CD4-positive, alpha-beta T cell (primary cell): ENCODE measurements at regions not wholly inside any gene's neighbourhood (a gene's known extent, or its start where the extent isn't known, plus 50 kb on each side); places are given as distances from the start of the nearest gene placed in this dataset.

Experiments
- ATAC-seq: fragments of 200-7000 bp; cut with Tn5 transposase; one replicate; pipeline ENCODE4 v1.10.0; 2022; ENCODE audit warnings: mild to moderate bottlenecking; ENCODE audit not compliant: poor library complexity
- CTCF ChIA-PET: fragments of 350-600 bp; sonication (Branson Sonifier 250); formaldehyde crosslinking; loops from one replicate; lab custom pipeline; 2021; ENCODE audit warnings: antibody characterized with exemption, inconsistent platforms; lab: Charles Lee
- POLR2A ChIA-PET: fragments of 350-600 bp; sonication (Branson Sonifier 250); formaldehyde crosslinking; loops from one replicate; lab custom pipeline; 2021; ENCODE audit warnings: antibody characterized with exemption, inconsistent platforms; lab: Charles Lee
- DNase-seq, 14 experiments: peaks; one replicate each; pipeline ENCODE4 v3.0.0-alpha.2; 2013 to 2020; ENCODE audit warnings: mixed read lengths in 2 of 14
- H3K27ac ChIP-seq, 2 donors: one replicate each; pipeline versions ENCODE4 v1.5.1 to v1.7.0; 2013; ENCODE audit warnings: low read length in 2 of 2, low read depth in 1 of 2, mild to moderate bottlenecking in 1 of 2
- H3K27me3 ChIP-seq, 2 experiments: 1 replicate in 1 of 2; 2 replicates in 1 of 2; pipeline versions ENCODE4 v1.6.1 to v1.7.0; 2013; ENCODE audit warnings: low read length in 2 of 2, control low read depth in 1 of 2, mild to moderate bottlenecking in 1 of 2, moderate library complexity in 1 of 2; ENCODE audit not compliant: insufficient read depth in 2 of 2, control insufficient read depth in 1 of 2
- H3K36me3 ChIP-seq: one replicate; pipeline ENCODE4 v1.6.1; 2013; ENCODE audit warnings: low read length, control low read depth; ENCODE audit not compliant: insufficient read depth
- H3K4me1 ChIP-seq: one replicate; pipeline ENCODE4 v1.6.1; 2013; ENCODE audit warnings: low read length, control low read depth; ENCODE audit not compliant: insufficient read depth
- H3K4me3 ChIP-seq: one replicate; pipeline ENCODE4 v1.5.1; 2013; ENCODE audit warnings: mild to moderate bottlenecking, low read length, moderate library complexity
- H3K9me3 ChIP-seq, 2 experiments: 1 replicate in 1 of 2; 2 replicates in 1 of 2; pipeline versions ENCODE4 v1.6.1 to v1.7.0; 2013; ENCODE audit warnings: low read length in 2 of 2, mild to moderate bottlenecking in 2 of 2, control low read depth in 1 of 2, moderate library complexity in 1 of 2; ENCODE audit not compliant: control insufficient read depth in 1 of 2, insufficient read depth in 1 of 2
- H3K27ac Mint-ChIP-seq: one replicate; pipeline ENCODE4 v1.8.0; 2020; ENCODE audit warnings: mixed read lengths
- H3K27me3 Mint-ChIP-seq: one replicate; pipeline ENCODE4 v1.8.0; 2021; ENCODE audit warnings: mixed read lengths
- H3K36me3 Mint-ChIP-seq: one replicate; pipeline ENCODE4 v1.8.0; 2021; ENCODE audit warnings: low read depth, mixed read lengths
- H3K4me1 Mint-ChIP-seq: one replicate; pipeline ENCODE4 v1.8.0; 2021; ENCODE audit warnings: low read depth, mixed read lengths
- H3K4me3 Mint-ChIP-seq: one replicate; pipeline ENCODE4 v1.8.0; 2020; ENCODE audit warnings: mild to moderate bottlenecking, mixed read lengths
- H3K9me3 Mint-ChIP-seq: one replicate; pipeline ENCODE4 v1.8.0; 2020; ENCODE audit warnings: mixed read lengths
- CTCF ChIP-seq: fragments of 200-600 bp; IDR thresholded peaks from one replicate; pipeline ENCODE4 v1.8.0; 2022; ENCODE audit warnings: antibody characterized with exemption, mild to moderate bottlenecking
- intact Hi-C, 2 experiments: fragments of 100-400 bp; cut with DNase I in 1 of 2; cut with micrococcal nuclease in 1 of 2; formaldehyde crosslinking; loops; one replicate each; pipeline versions ENCODE4 v1.15.1 to v1.9.0; 2023 to 2025; cut with DNase I, micrococcal nuclease

- ATAC-seq (no peak), DNase-seq (no peak)
- intact Hi-C loops, result no loop called here
- peaks cover 0 to 4% of the 10 kb centered on the region in 2 experiments for H3K9me3 ChIP-seq
- H3K4me1 ChIP-seq, result no peaks in the 10 kb centered on the region
- no peak overlapping the region for H3K4me3 ChIP-seq
- no peaks in the 10 kb centered on the region for H3K4me1 Mint-ChIP-seq
- H3K36me3 ChIP-seq, result no peaks in the 10 kb centered on the region
- no peaks in the 10 kb centered on the region for H3K36me3 Mint-ChIP-seq
- TF ChIP-seq CTCF, result no peak
- H3K27ac ChIP-seq, result no peak overlapping the region
- H3K4me3 Mint-ChIP-seq, result no peak overlapping the region
- H3K27ac Mint-ChIP-seq, result no peak overlapping the region
- ChIA-PET CTCF (no interaction called here), POLR2A (no interaction called here)
- H3K27me3 Mint-ChIP-seq, result peaks cover 20% of the 10 kb centered on the region
- H3K27me3 ChIP-seq, result no peaks in the 10 kb centered on the region
- peaks cover 4% of the 10 kb centered on the region for H3K9me3 Mint-ChIP-seq
These were observed 469.4 kb downstream of the PREX1 start for GRCh38 chr20:48358176-48359054.

- H3K27me3 Mint-ChIP-seq, result peaks cover 20% of the 10 kb centered on the region
- Histone ChIP-seq H3K27ac (no peak overlapping the region), H3K4me1 (no peaks in the 10 kb centered on the region), H3K36me3 (no peaks in the 10 kb centered on the region), H3K4me3 (no peak overlapping the region), H3K9me3 (peaks cover 0 to 4% of the 10 kb centered on the region in 2 experiments), H3K27me3 (no peaks in the 10 kb centered on the region)
- intact Hi-C loops, result no loop called here
- no peaks in the 10 kb centered on the region for H3K4me1 Mint-ChIP-seq
- POLR2A ChIA-PET, result no interaction called here
- no peak overlapping the region for H3K4me3 Mint-ChIP-seq
- DNase-seq (no peak), ATAC-seq (no peak)
- TF ChIP-seq CTCF, result no peak
- H3K36me3 Mint-ChIP-seq, result no peaks in the 10 kb centered on the region
- H3K27ac Mint-ChIP-seq, result no peak overlapping the region
- H3K9me3 Mint-ChIP-seq, result peaks cover 4% of the 10 kb centered on the region
- CTCF ChIA-PET, result no interaction called here
These were observed 470.1 kb downstream of the PREX1 start for GRCh38 chr20:48357714-48358113.

- H3K36me3 ChIP-seq, result no peaks in the 10 kb centered on the region
- Mint-ChIP-seq H3K27ac (no peak overlapping the region), H3K4me3 (no peak overlapping the region), H3K36me3 (no peaks in the 10 kb centered on the region), H3K4me1 (no peaks in the 10 kb centered on the region), H3K9me3 (peaks cover 4% of the 10 kb centered on the region), H3K27me3 (peaks cover 20% of the 10 kb centered on the region)
- DNase-seq (no peak), ATAC-seq (no peak)
- H3K4me1 ChIP-seq, result no peaks in the 10 kb centered on the region
- no peak overlapping the region for H3K4me3 ChIP-seq
- H3K27me3 ChIP-seq, result no peaks in the 10 kb centered on the region
- TF ChIP-seq CTCF, result no peak
- ChIA-PET POLR2A (interaction anchor here (1.0 kb wide), 1 partner anchor 9 kb away, joined by 3 read pairs; no protein-coding TSS in a partner anchor), CTCF (no interaction called here)
- peaks cover 0 to 4% of the 10 kb centered on the region in 2 experiments for H3K9me3 ChIP-seq
- intact Hi-C loops, result no loop called here
- H3K27ac ChIP-seq, result no peak overlapping the region
These were observed 472.9 kb downstream of the PREX1 start for GRCh38 chr20:48354903-48355302.
